H9 (cell line): ENCODE measurements at regions not wholly inside any gene's neighbourhood (a gene's known extent, or its start where the extent isn't known, plus 50 kb on each side); places are given as distances from the start of the nearest gene placed in this dataset.
"Not testable (repeated sequence)": the region's sequence is repeated elsewhere in the genome, so short reads cannot be mapped to it uniquely, and the experiment has no call there.

Experiments used
- DNase-seq: peaks from one replicate; pipeline ENCODE4 v3.0.0-alpha.2; 2017
- H2AFZ ChIP-seq: one replicate; pipeline ENCODE4 v1.6.1; 2013; ENCODE audit warnings: mild to moderate bottlenecking, low read length, control low read depth, moderate library complexity
- H2AK5ac ChIP-seq: 2 replicates; pipeline ENCODE4 v1.6.1; 2013; ENCODE audit warnings: low read length, control low read depth, mixed read lengths; ENCODE audit not compliant: insufficient read length
- H2BK120ac ChIP-seq: one replicate; pipeline ENCODE4 v1.6.1; 2013; ENCODE audit warnings: low read depth, mild to moderate bottlenecking, low read length, control low read depth, inconsistent platforms; ENCODE audit not compliant: poor library complexity, severe bottlenecking
- H2BK12ac ChIP-seq: 2 replicates; pipeline ENCODE4 v1.6.1; 2013; ENCODE audit warnings: low read length, control low read depth, mixed read lengths, low read depth; ENCODE audit not compliant: insufficient read length
- H2BK15ac ChIP-seq: 2 replicates; pipeline ENCODE4 v1.6.1; 2013; ENCODE audit warnings: low read depth, low read length, control low read depth
- H2BK20ac ChIP-seq: one replicate; pipeline ENCODE4 v1.6.1; 2013; ENCODE audit warnings: low read depth, mild to moderate bottlenecking, low read length, control low read depth, inconsistent platforms; ENCODE audit not compliant: poor library complexity, severe bottlenecking
- H2BK5ac ChIP-seq: 2 replicates; pipeline ENCODE4 v1.6.1; 2013; ENCODE audit warnings: low read length, control low read depth, mixed read lengths; ENCODE audit not compliant: insufficient read length
- H3K14ac ChIP-seq: 2 replicates; pipeline ENCODE4 v1.6.1; 2013; ENCODE audit warnings: low read length, control low read depth; ENCODE audit not compliant: insufficient read depth
- H3K18ac ChIP-seq: 2 replicates; pipeline ENCODE4 v1.6.1; 2013; ENCODE audit warnings: low read depth, mild to moderate bottlenecking, mixed read lengths, low read length, control low read depth; ENCODE audit not compliant: insufficient read length
- H3K23ac ChIP-seq: 2 replicates; pipeline ENCODE4 v1.6.1; 2013; ENCODE audit warnings: low read length, control low read depth, mixed read lengths, low read depth; ENCODE audit not compliant: insufficient read length
- H3K23me2 ChIP-seq: 2 replicates; pipeline ENCODE4 v1.6.1; 2013; ENCODE audit warnings: low read depth, mild to moderate bottlenecking, mixed read lengths, low read length, control low read depth; ENCODE audit not compliant: insufficient read length, poor library complexity, severe bottlenecking
- H3K27ac ChIP-seq: 2 replicates; pipeline ENCODE4 v1.5.1; 2013; ENCODE audit warnings: low read length, control low read depth, mixed read lengths, low read depth; ENCODE audit not compliant: insufficient read length
- H3K27me3 ChIP-seq: 2 replicates; pipeline ENCODE4 v1.6.1; 2013; ENCODE audit warnings: low read length, control low read depth, inconsistent platforms; ENCODE audit not compliant: insufficient read depth
- H3K4ac ChIP-seq: 2 replicates; pipeline ENCODE4 v1.6.1; 2013; ENCODE audit warnings: low read depth, mild to moderate bottlenecking, control low read depth, inconsistent platforms, low read length, moderate library complexity
- H3K4me1 ChIP-seq: 2 replicates; pipeline ENCODE4 v1.6.1; 2013; ENCODE audit warnings: low read length, control low read depth, inconsistent platforms; ENCODE audit not compliant: insufficient read depth
- H3K4me2 ChIP-seq: 2 replicates; pipeline ENCODE4 v1.6.1; 2013; ENCODE audit warnings: low read length, control low read depth, mixed read lengths; ENCODE audit not compliant: insufficient read length, insufficient read depth
- H3K56ac ChIP-seq: 2 replicates; pipeline ENCODE4 v1.6.1; 2013; ENCODE audit warnings: low read depth, mild to moderate bottlenecking, mixed read lengths, low read length, control low read depth; ENCODE audit not compliant: insufficient read length
- H3K79me1 ChIP-seq: 2 replicates; pipeline ENCODE4 v1.6.1; 2013; ENCODE audit warnings: low read depth, mild to moderate bottlenecking, moderate library complexity, low read length, control low read depth, inconsistent platforms; ENCODE audit not compliant: insufficient read depth, poor library complexity, severe bottlenecking
- H3K79me2 ChIP-seq: 2 replicates; pipeline ENCODE4 v1.6.1; 2013; ENCODE audit warnings: low read length, control low read depth, inconsistent platforms; ENCODE audit not compliant: insufficient read depth
- H3K9ac ChIP-seq: 2 replicates; pipeline ENCODE4 v1.6.1; 2013; ENCODE audit warnings: low read length, control low read depth, mixed read lengths; ENCODE audit not compliant: insufficient read length; ENCODE audit errors: extremely low read depth
- H3K9me3 ChIP-seq: one replicate; pipeline ENCODE4 v1.6.1; 2013; ENCODE audit warnings: low read depth, low read length, inconsistent platforms; ENCODE audit not compliant: control insufficient read depth
- H3T11ph ChIP-seq: one replicate; pipeline ENCODE4 v1.6.1; 2013; ENCODE audit warnings: mild to moderate bottlenecking, low read length, control low read depth, inconsistent platforms
- H4K20me1 ChIP-seq: one replicate; pipeline ENCODE4 v1.6.1; 2013; ENCODE audit not compliant: control insufficient read depth, insufficient read length, insufficient read depth
- H4K5ac ChIP-seq: 2 replicates; pipeline ENCODE4 v1.6.1; 2013; ENCODE audit warnings: low read depth, mild to moderate bottlenecking, mixed read lengths, low read length, control low read depth; ENCODE audit not compliant: insufficient read length
- H4K8ac ChIP-seq: replicated peaks from 2 replicates; pipeline ENCODE4 v1.6.1; 2013; ENCODE audit warnings: low read length, control low read depth, mixed read lengths, low read depth; ENCODE audit not compliant: insufficient read length
- H4K91ac ChIP-seq: 2 replicates; pipeline ENCODE4 v1.6.1; 2013; ENCODE audit warnings: low read depth, mild to moderate bottlenecking, moderate library complexity, mixed read lengths, low read length, control low read depth; ENCODE audit not compliant: insufficient read length
- H3K27ac Mint-ChIP-seq, 3 experiments: 2 replicates in 2 of 3; 3 replicates in 1 of 3; pipeline ENCODE4 v1.8.0; 2020 to 2021; ENCODE audit warnings: mixed read lengths in 3 of 3, mild to moderate bottlenecking in 1 of 3, moderate library complexity in 1 of 3
- H3K27me3 Mint-ChIP-seq: 2 replicates; pipeline ENCODE4 v1.8.0; 2021; ENCODE audit warnings: low read depth, mild to moderate bottlenecking, moderate library complexity, mixed read lengths
- H3K36me3 Mint-ChIP-seq, 3 experiments: 2 replicates in 2 of 3; 3 replicates in 1 of 3; pipeline ENCODE4 v1.8.0; 2020 to 2021; ENCODE audit warnings: low read depth in 3 of 3, mixed read lengths in 3 of 3; ENCODE audit not compliant: insufficient read depth in 1 of 3
- H3K4me1 Mint-ChIP-seq, 2 experiments: 2 replicates each; pipeline ENCODE4 v1.8.0; 2020; ENCODE audit warnings: mixed read lengths in 2 of 2
- H3K4me3 Mint-ChIP-seq, 2 experiments: 2 replicates in 1 of 2; 3 replicates in 1 of 2; pipeline ENCODE4 v1.8.0; 2020 to 2021; ENCODE audit warnings: mild to moderate bottlenecking in 2 of 2, mixed read lengths in 2 of 2, moderate library complexity in 1 of 2
- H3K9me3 Mint-ChIP-seq, 2 experiments: 2 replicates in 1 of 2; 3 replicates in 1 of 2; pipeline ENCODE4 v1.8.0; 2020; ENCODE audit warnings: mild to moderate bottlenecking in 2 of 2, mixed read lengths in 2 of 2, moderate library complexity in 1 of 2
- WGBS: extraction: QIAGEN DNeasy Blood & Tissue Kit; methylation state at CpG from one replicate; pipeline ENCODE4 v1.1.7; 2013; ENCODE audit warnings: missing lambda C conversion rate, low lambda C conversion rate, mixed read lengths; ENCODE audit not compliant: insufficient read length; ENCODE audit errors: extremely low coverage; 5-methylcytosine and 5-hydroxymethylcytosine counted together

- WGBS, result no CpG with 5 or more reads among the region's 12 CpGs
- not testable (repeated sequence) for H2BK12ac ChIP-seq, H4K8ac ChIP-seq, H3K79me2 ChIP-seq, H3K4me2 ChIP-seq, H3K36me3 Mint-ChIP-seq, H3K56ac ChIP-seq, H3T11ph ChIP-seq, H3K9ac ChIP-seq, H3K27me3 Mint-ChIP-seq, H2AFZ ChIP-seq, H3K79me1 ChIP-seq, H3K9me3 ChIP-seq, DNase-seq, H3K27me3 ChIP-seq, H3K4ac ChIP-seq, H2BK20ac ChIP-seq, H2BK120ac ChIP-seq, H3K23ac ChIP-seq, H3K9me3 Mint-ChIP-seq, H4K5ac ChIP-seq, H4K20me1 ChIP-seq, H3K14ac ChIP-seq, H3K4me3 Mint-ChIP-seq, H3K4me1 Mint-ChIP-seq, H3K18ac ChIP-seq, H2BK15ac ChIP-seq, H3K23me2 ChIP-seq, H3K4me1 ChIP-seq, H2BK5ac ChIP-seq, H4K91ac ChIP-seq, H3K27ac ChIP-seq, H2AK5ac ChIP-seq, H3K27ac Mint-ChIP-seq
Measured at GRCh38 chr9:41771693-41772092, 357.5 kb downstream of the CNTNAP3B start.

- not testable (repeated sequence) for H3K9ac ChIP-seq, H3K18ac ChIP-seq, H3K79me1 ChIP-seq, H3K9me3 Mint-ChIP-seq, H3K4me3 Mint-ChIP-seq, H3K9me3 ChIP-seq, H3K23ac ChIP-seq, H3K14ac ChIP-seq, H2BK12ac ChIP-seq, H3K4me2 ChIP-seq, H3K27ac Mint-ChIP-seq, H3K4ac ChIP-seq, DNase-seq, H3K27me3 ChIP-seq, H3K23me2 ChIP-seq, H3K56ac ChIP-seq, H4K91ac ChIP-seq, H3K79me2 ChIP-seq, H4K20me1 ChIP-seq, H2BK20ac ChIP-seq, H2AK5ac ChIP-seq, H2BK15ac ChIP-seq, H3K4me1 Mint-ChIP-seq, H4K8ac ChIP-seq, H3K27ac ChIP-seq, H3K4me1 ChIP-seq, H3K36me3 Mint-ChIP-seq, H3T11ph ChIP-seq, H4K5ac ChIP-seq, H2BK5ac ChIP-seq, H2BK120ac ChIP-seq, H3K27me3 Mint-ChIP-seq, H2AFZ ChIP-seq
- no CpG with 5 or more reads among the region's 9 CpGs for WGBS
Measured at GRCh38 chr9:41754822-41755221, 374.4 kb downstream of the CNTNAP3B start.
